Calu3 (cell line): ENCODE measurements at regions not wholly inside any gene's neighbourhood (a gene's known extent, or its start where the extent isn't known, plus 50 kb on each side); places are given as distances from the start of the nearest gene placed in this dataset.
A peak's percentile ranks its signal among the peaks of the same experiment; 100 is the strongest.

Experiments
- BruUV-seq: library from RNA; stranded (reverse); fragments of 400-500 nt; replicated peaks from 2 replicates; lab custom pipeline; 2021; lab: Mats Ljungman, UMichigan
- CTCF ChIA-PET: fragments of 300-600 bp; sonication (Branson Sonifier 250); formaldehyde crosslinking; loops from one replicate; lab custom pipeline; 2022; ENCODE audit warnings: antibody characterized with exemption; lab: Charles Lee
- DNase-seq: peaks from one replicate; pipeline ENCODE4 v3.0.0; 2022
- H3K27ac Mint-ChIP-seq: one replicate; pipeline ENCODE4 v1.8.0; 2022; ENCODE audit warnings: mixed read lengths; ENCODE audit not compliant: unreplicated experiment
- H3K27me3 Mint-ChIP-seq: one replicate; pipeline ENCODE4 v1.8.0; 2022; ENCODE audit warnings: mixed read lengths; ENCODE audit not compliant: unreplicated experiment
- H3K36me3 Mint-ChIP-seq: one replicate; pipeline ENCODE4 v1.8.0; 2022; ENCODE audit warnings: mild to moderate bottlenecking, moderate library complexity, mixed read lengths; ENCODE audit not compliant: insufficient read depth, unreplicated experiment
- H3K4me1 Mint-ChIP-seq: one replicate; pipeline ENCODE4 v1.8.0; 2022; ENCODE audit warnings: mild to moderate bottlenecking, low read depth, mixed read lengths; ENCODE audit not compliant: unreplicated experiment
- H3K4me3 Mint-ChIP-seq: one replicate; pipeline ENCODE4 v1.8.0; 2022; ENCODE audit warnings: mild to moderate bottlenecking, low read depth, moderate library complexity, mixed read lengths; ENCODE audit not compliant: unreplicated experiment
- H3K9me3 Mint-ChIP-seq: one replicate; pipeline ENCODE4 v1.8.0; 2022; ENCODE audit warnings: low read depth, mixed read lengths; ENCODE audit not compliant: unreplicated experiment
- CTCF ChIP-seq: fragments of 200-600 bp; IDR thresholded peaks from one replicate; pipeline ENCODE4 v1.8.0; 2022; ENCODE audit warnings: antibody characterized with exemption; ENCODE audit not compliant: unreplicated experiment
- intact Hi-C: fragments of 100-400 bp; cut with micrococcal nuclease; formaldehyde crosslinking; loops from one replicate; pipeline ENCODE4 v1.10.0; 2022; ENCODE audit not compliant: unreplicated experiment

- CTCF ChIA-PET, result no interaction called here
Measured at GRCh38 chr3:162165346-162165745, 668.7 kb downstream of the OTOL1 start.

DNA sequence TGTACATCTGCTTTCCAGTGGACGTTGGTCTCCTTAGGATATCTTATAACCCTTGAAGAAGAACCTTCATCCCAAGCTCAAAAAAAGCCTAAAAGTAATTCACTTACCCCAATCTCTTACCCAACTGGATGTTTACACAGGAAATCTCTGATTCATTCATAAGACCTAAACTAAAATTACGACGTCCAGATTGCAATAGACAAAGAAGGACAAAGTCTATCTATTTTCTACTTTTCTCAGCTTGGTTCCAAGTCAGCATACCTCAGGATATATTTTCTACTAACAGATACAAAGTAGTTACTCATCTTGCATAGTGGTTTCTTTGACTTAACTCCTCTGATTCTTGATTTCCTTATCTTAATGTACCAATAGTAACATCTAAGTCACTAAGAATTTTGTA is 669.9 kb downstream of the OTOL1 start:
- intact Hi-C loops, result no loop called here
- H3K9me3 Mint-ChIP-seq, result no peaks in the 10 kb centered on the region
- H3K4me1 Mint-ChIP-seq, result peaks cover 11% of the 10 kb centered on the region
- no peak for TF ChIP-seq CTCF
- DNase-seq, result no peak
- no peak overlapping the region for H3K27ac Mint-ChIP-seq
- CTCF ChIA-PET, result no interaction called here
- no TSS peak for BruUV-seq
- no peaks in the 10 kb centered on the region for H3K36me3 Mint-ChIP-seq
- no peaks in the 10 kb centered on the region for H3K27me3 Mint-ChIP-seq
- no peak overlapping the region for H3K4me3 Mint-ChIP-seq

More at GRCh38 chr3:162165346-162165745, 668.7 kb downstream of the OTOL1 start:
- DNase-seq, result no peak
- no peak for TF ChIP-seq CTCF
- Mint-ChIP-seq H3K36me3 (no peaks in the 10 kb centered on the region), H3K4me3 (peak overlapping the region; percentile 14), H3K9me3 (no peaks in the 10 kb centered on the region), H3K27me3 (no peaks in the 10 kb centered on the region), H3K4me1 (peaks cover 11% of the 10 kb centered on the region), H3K27ac (peak overlapping the region; percentile 2)
- no TSS peak for BruUV-seq
- intact Hi-C loops, result no loop called here

DNA sequence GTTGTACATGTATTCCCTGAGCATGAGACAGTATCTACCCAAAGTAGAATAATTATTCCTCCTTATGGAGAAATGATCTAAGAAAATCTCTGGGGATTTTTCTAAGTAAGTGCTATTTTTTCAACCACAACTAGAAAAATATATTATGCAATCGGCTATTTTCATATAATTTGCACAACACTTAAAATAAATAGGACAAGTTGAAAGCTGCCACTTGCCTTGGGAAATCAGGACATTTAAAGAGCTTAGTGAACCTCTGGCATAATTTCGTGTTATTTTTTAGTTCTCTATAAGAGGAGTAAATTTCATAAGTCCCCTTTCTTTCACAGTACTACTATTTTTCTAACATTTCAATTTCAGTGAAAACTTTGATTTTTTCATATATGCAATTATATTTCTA is 672.1 kb downstream of the OTOL1 start:
- no peak for DNase-seq
- H3K27me3 Mint-ChIP-seq, result no peaks in the 10 kb centered on the region
- peaks cover 11% of the 10 kb centered on the region for H3K4me1 Mint-ChIP-seq
- H3K27ac Mint-ChIP-seq, result no peak overlapping the region
- no peak for TF ChIP-seq CTCF
- no peaks in the 10 kb centered on the region for H3K36me3 Mint-ChIP-seq
- intact Hi-C loops, result no loop called here
- H3K9me3 Mint-ChIP-seq, result peaks cover 6% of the 10 kb centered on the region
- no TSS peak for BruUV-seq
- CTCF ChIA-PET, result no interaction called here
- H3K4me3 Mint-ChIP-seq, result no peak overlapping the region

- H3K9me3 Mint-ChIP-seq, result peaks cover 6% of the 10 kb centered on the region
- no peak overlapping the region for H3K27ac Mint-ChIP-seq
- H3K36me3 Mint-ChIP-seq, result no peaks in the 10 kb centered on the region
- no peak overlapping the region for H3K4me3 Mint-ChIP-seq
- CTCF ChIA-PET, result interaction anchor here (1.4 kb wide), 1 partner anchor 10 kb away, joined by 4 read pairs; no protein-coding TSS in a partner anchor
- no TSS peak for BruUV-seq
- TF ChIP-seq CTCF, result no peak
- intact Hi-C loops, result no loop called here
- no peak for DNase-seq
- H3K27me3 Mint-ChIP-seq, result no peaks in the 10 kb centered on the region
- H3K4me1 Mint-ChIP-seq, result peaks cover 6% of the 10 kb centered on the region
Measured at GRCh38 chr3:162170581-162170980, 674.0 kb downstream of the OTOL1 start.
